ENCODE measurements at regions not wholly inside any gene's neighbourhood (a gene's known extent, or its start where the extent isn't known, plus 50 kb on each side); places are given as distances from the start of the nearest gene placed in this dataset.
A peak's percentile ranks its signal among the peaks of the same experiment; 100 is the strongest.

DNA sequence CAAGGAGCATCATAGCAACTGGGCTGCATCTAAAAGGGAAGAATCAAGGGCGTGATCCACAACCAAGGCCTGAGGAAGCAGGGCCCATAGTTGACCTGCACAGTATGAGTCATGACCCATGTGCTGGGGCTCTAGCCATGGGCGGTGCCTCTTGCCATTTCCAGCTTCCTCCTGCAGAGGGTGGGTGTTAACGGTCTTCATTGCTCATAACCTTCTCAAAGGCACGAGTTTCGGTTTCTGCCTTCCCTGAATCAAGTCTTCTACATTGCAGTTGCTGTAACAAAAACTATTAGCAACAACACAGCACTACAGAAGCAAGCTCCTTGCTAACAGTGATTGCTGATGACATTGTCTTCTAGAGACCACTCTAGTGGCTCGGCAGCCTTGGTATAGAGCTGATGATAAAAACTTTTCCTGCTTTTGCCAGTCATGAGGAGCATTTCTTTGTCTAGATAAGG lies 66.9 kb downstream of the CTSL start:
- no peak for TF ChIP-seq POLR2A (IDR thresholded peaks at IDR 0.05)
- TF ChIP-seq CTCF (IDR thresholded peaks at IDR 0.05): peak in 1 of 4 experiments; percentile 7
- H3K36me3 ChIP-seq: no peaks in the 10 kb centered on the region
- intact Hi-C loops (cut with DNase I; ENCODE audit: low total_unique reads): no loop called here
- DNase-seq: peak; percentile 43 to 65
- H3K4me3 ChIP-seq: no peak overlapping the region
- no peaks in the 10 kb centered on the region for H3K4me1 ChIP-seq
- H3K27me3 ChIP-seq: no peaks in the 10 kb centered on the region
- H3K9me3 ChIP-seq: no peaks in the 10 kb centered on the region
- peak overlapping the region; percentile 10 to 31 for H3K27ac ChIP-seq

DNA sequence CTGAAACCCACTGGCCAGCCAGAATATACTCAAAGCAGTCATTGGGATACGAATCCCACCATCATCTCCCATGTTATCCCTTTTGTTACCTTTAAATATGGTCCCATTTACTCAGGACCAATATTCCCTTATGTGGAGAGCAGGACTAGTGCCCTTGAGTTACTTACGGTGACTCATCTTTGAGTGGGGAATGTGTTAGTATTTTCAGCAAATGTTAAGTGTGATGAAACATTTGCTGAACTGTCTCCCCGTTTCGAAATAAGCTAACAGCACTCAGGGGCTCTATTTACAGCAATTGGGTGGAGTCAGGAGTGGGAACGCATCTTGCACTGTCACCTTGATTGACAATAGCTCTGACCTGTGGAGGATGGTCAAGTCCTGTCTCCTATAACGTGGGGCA lies 67.4 kb downstream of the CTSL start:
- no peaks in the 10 kb centered on the region for H3K4me1 ChIP-seq

GRCh38 chr9:87795178-87795577 lies 69.3 kb downstream of the CTSL start:
- no peak for DNase-seq
- H3K4me3 ChIP-seq: no peak overlapping the region

More for the DNA sequence above, 67.4 kb downstream of the CTSL start:
- Histone ChIP-seq H3K4me3 (no peak overlapping the region), H3K27ac (peak overlapping the region; percentile 15 to 31), H3K27me3 (no peaks in the 10 kb centered on the region), H3K9me3 (no peaks in the 10 kb centered on the region), H3K36me3 (no peaks in the 10 kb centered on the region)
- intact Hi-C loops (cut with DNase I; ENCODE audit: low total_unique reads): no loop called here
- no peak for TF ChIP-seq POLR2A (IDR thresholded peaks at IDR 0.05)
- TF ChIP-seq CTCF (IDR thresholded peaks at IDR 0.05): no peak
- no peak for DNase-seq

GRCh38 chr9:87796196-87796595 lies 70.3 kb downstream of the CTSL start:
- intact Hi-C loops (cut with DNase I; ENCODE audit: low total_unique reads): no loop called here
- no peak overlapping the region for H3K27ac ChIP-seq

More at GRCh38 chr9:87795178-87795577, 69.3 kb downstream of the CTSL start:
- Histone ChIP-seq H3K27ac (no peak overlapping the region), H3K27me3 (no peaks in the 10 kb centered on the region), H3K9me3 (no peaks in the 10 kb centered on the region), H3K36me3 (no peaks in the 10 kb centered on the region), H3K4me1 (no peaks in the 10 kb centered on the region)
- TF ChIP-seq CTCF (IDR thresholded peaks at IDR 0.05) (no peak), POLR2A (IDR thresholded peaks at IDR 0.05) (no peak)
- intact Hi-C loops (cut with DNase I; ENCODE audit: low total_unique reads): no loop called here

More at GRCh38 chr9:87796196-87796595, 70.3 kb downstream of the CTSL start:
- TF ChIP-seq POLR2A (IDR thresholded peaks at IDR 0.05): no peak
- TF ChIP-seq CTCF (IDR thresholded peaks at IDR 0.05): no peak
- no peaks in the 10 kb centered on the region for H3K9me3 ChIP-seq
- no peaks in the 10 kb centered on the region for H3K36me3 ChIP-seq
- H3K4me1 ChIP-seq: no peaks in the 10 kb centered on the region
- no peak for DNase-seq
- no peaks in the 10 kb centered on the region for H3K27me3 ChIP-seq
- no peak overlapping the region for H3K4me3 ChIP-seq

Data from uterus (tissue), 3 donors.